22Rv1 (cell line): ENCODE measurements at regions not wholly inside any gene's neighbourhood (a gene's known extent, or its start where the extent isn't known, plus 50 kb on each side); places are given as distances from the start of the nearest gene placed in this dataset.

Experiments
- CTCF ChIP-seq: fragments of 450-650 bp; IDR thresholded peaks from 2 replicates; pipeline ENCODE4 v1.5.1; 2017; ENCODE audit warnings: mild to moderate bottlenecking
- ZFX ChIP-seq: fragments of 450-650 bp; IDR thresholded peaks from 2 replicates; pipeline ENCODE4 v1.6.1; 2017; ENCODE audit warnings: antibody characterized with exemption, borderline replicate concordance

- no peak for TF ChIP-seq CTCF
- TF ChIP-seq ZFX, result no peak
These were observed 620.6 kb downstream of the IRS1 start for GRCh38 chr2:226179010-226179409.
